ENCODE measurements at regions not wholly inside any gene's neighbourhood (a gene's known extent, or its start where the extent isn't known, plus 50 kb on each side); places are given as distances from the start of the nearest gene placed in this dataset.
"Not testable (repeated sequence)": the region's sequence is repeated elsewhere in the genome, so short reads cannot be mapped to it uniquely, and the experiment has no call there.

GRCh38 chr10:42533866-42534265 lies 104.5 kb downstream of the ZNF33B start:
- DNase-seq (ENCODE audit: low read depth): not testable (repeated sequence)

GRCh38 chr10:42532996-42533395 lies 105.4 kb downstream of the ZNF33B start:
- no peak for DNase-seq (ENCODE audit: low read depth)

- no peak for DNase-seq (ENCODE audit: low read depth)
Observed at GRCh38 chr10:42523098-42523497, 115.3 kb downstream of the ZNF33B start.

GRCh38 chr10:42519761-42520460 lies 118.5 kb downstream of the ZNF33B start:
- no peak for DNase-seq (ENCODE audit: low read depth)

- DNase-seq (ENCODE audit: low read depth): no peak
Observed at GRCh38 chr10:42519079-42519478, 119.3 kb downstream of the ZNF33B start.

GRCh38 chr10:42513921-42514320 lies 124.4 kb downstream of the ZNF33B start:
- DNase-seq (ENCODE audit: low read depth): no peak

GRCh38 chr10:42491801-42492200 lies 146.6 kb downstream of the ZNF33B start:
- no peak for DNase-seq (ENCODE audit: low read depth)

GRCh38 chr10:42491001-42491592 lies 147.3 kb downstream of the ZNF33B start:
- DNase-seq (ENCODE audit: low read depth): no peak

- DNase-seq (ENCODE audit: low read depth): no peak
Observed at GRCh38 chr10:42490368-42490767, 148.0 kb downstream of the ZNF33B start.

GRCh38 chr10:42488416-42488815 lies 150.0 kb downstream of the ZNF33B start:
- DNase-seq (ENCODE audit: low read depth): no peak

GRCh38 chr10:42482411-42482810 lies 156.0 kb downstream of the ZNF33B start:
- no peak for DNase-seq (ENCODE audit: low read depth)

GRCh38 chr10:42479057-42479456 lies 159.3 kb downstream of the ZNF33B start:
- DNase-seq (ENCODE audit: low read depth): no peak

- DNase-seq (ENCODE audit: low read depth): no peak
Observed at GRCh38 chr10:42477170-42477569, 161.2 kb downstream of the ZNF33B start.

GRCh38 chr10:42476101-42476500 lies 162.3 kb downstream of the ZNF33B start:
- DNase-seq (ENCODE audit: low read depth): no peak

- no peak for DNase-seq (ENCODE audit: low read depth)
Observed at GRCh38 chr10:42475168-42476098, 162.9 kb downstream of the ZNF33B start.

- no peak for DNase-seq (ENCODE audit: low read depth)
Observed at GRCh38 chr10:42454313-42454712, 184.1 kb downstream of the ZNF33B start.

GRCh38 chr10:42431095-42431494 lies 207.3 kb downstream of the ZNF33B start:
- no peak for DNase-seq (ENCODE audit: low read depth)

GRCh38 chr10:42428534-42428933 lies 209.8 kb downstream of the ZNF33B start:
- DNase-seq (ENCODE audit: low read depth): no peak

- no peak for DNase-seq (ENCODE audit: low read depth)
Observed at GRCh38 chr10:42422911-42423310, 215.5 kb downstream of the ZNF33B start.

- DNase-seq (ENCODE audit: low read depth): no peak
Observed at GRCh38 chr10:42421812-42422211, 216.6 kb downstream of the ZNF33B start.

GRCh38 chr10:42419789-42420188 lies 218.6 kb downstream of the ZNF33B start:
- no peak for DNase-seq (ENCODE audit: low read depth)

- DNase-seq (ENCODE audit: low read depth): no peak
Observed at GRCh38 chr10:42380926-42381547, 257.3 kb downstream of the ZNF33B start.
